Heart left ventricle (tissue), 13 donors: ENCODE measurements at regions not wholly inside any gene's neighbourhood (a gene's known extent, or its start where the extent isn't known, plus 50 kb on each side); places are given as distances from the start of the nearest gene placed in this dataset.

Experiments
- POLR2A ChIP-seq, 2 donors: fragments of 450-650 bp; IDR thresholded peaks; one replicate each; pipeline ENCODE4 v1.6.1; 2017; ENCODE audit warnings: antibody characterized with exemption in 2 of 2, mild to moderate bottlenecking in 2 of 2, moderate library complexity in 2 of 2
- TF ChIP-seq, protein P1 (sequence below), 12 donors: fragments of 200-600 bp; sonication (generic) in 4 of 12; IDR thresholded peaks; one replicate each; pipeline versions ENCODE4 v1.5.0 to v1.8.0; 2018 to 2022; ENCODE audit warnings: antibody characterized with exemption in 12 of 12, mild to moderate bottlenecking in 5 of 12
- donor health status: ischemic (EF 13 %, LVEDD 7.1; RV severe dilation, severe dysfunction).
- donor health status: DM: no; HTN: yes; CAD: no.
- donor health status: DM: no; HTN: no; CAD: no.
- donor health status: ischemic (EF 25% LVEDD 6.9; RV normal size, moderate dysfunction).
- donor health status: ischemic (EF 25% LVEDD 5.7; RV mildly dilated, moderate dysfunction).
- donor health status: ischemic (EF 35%, LVEDD 5.7; RV mildly dilated, moderate dysfunction).
- donor health status: nonischemic (EF 11% LVEDD 7.7; RV severe dilation, severe dysfunction).
- donor health status: DM: yes; HTN: yes; CAD: no.
- donor health status: PGD.
- donor health status: ischemic (EF 29% LVEDD 5.4; RV normal size, mild dysfunction).
- donor health status: nonischemic (EF 23%, LVEDD 6.1; RV moderate dilation, normal function).

DNA sequence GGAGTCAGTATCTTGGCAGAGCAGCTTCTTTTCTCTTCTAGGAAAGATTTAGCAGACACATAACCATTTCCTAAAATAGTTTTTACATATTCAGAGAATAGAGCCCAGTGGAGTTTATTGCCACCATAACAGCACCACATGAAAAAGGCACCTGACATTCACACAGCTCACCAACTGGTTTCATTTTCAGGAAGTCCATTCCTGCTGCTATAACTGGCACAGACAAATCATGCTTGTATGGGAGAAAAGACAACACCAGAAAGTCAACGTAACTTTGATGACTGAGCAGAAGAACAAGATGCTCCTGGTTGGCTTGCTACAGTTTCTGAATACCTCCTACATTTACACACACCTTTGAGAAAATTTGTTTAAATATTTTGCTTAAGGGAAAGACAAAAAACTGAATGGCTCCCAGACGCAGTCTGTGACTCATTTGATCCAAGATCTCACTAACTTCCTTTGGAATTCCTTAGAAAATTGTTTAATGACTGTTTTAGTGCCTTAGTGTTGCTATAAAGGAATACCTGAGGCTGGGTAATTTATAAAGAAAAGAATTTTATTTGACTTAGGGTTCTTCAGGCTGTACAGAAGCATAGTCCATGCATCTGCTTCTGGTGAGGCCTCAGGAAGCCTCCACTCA is 1380.6 kb downstream of the CDH8 start:
- TF ChIP-seq, protein P1, sequence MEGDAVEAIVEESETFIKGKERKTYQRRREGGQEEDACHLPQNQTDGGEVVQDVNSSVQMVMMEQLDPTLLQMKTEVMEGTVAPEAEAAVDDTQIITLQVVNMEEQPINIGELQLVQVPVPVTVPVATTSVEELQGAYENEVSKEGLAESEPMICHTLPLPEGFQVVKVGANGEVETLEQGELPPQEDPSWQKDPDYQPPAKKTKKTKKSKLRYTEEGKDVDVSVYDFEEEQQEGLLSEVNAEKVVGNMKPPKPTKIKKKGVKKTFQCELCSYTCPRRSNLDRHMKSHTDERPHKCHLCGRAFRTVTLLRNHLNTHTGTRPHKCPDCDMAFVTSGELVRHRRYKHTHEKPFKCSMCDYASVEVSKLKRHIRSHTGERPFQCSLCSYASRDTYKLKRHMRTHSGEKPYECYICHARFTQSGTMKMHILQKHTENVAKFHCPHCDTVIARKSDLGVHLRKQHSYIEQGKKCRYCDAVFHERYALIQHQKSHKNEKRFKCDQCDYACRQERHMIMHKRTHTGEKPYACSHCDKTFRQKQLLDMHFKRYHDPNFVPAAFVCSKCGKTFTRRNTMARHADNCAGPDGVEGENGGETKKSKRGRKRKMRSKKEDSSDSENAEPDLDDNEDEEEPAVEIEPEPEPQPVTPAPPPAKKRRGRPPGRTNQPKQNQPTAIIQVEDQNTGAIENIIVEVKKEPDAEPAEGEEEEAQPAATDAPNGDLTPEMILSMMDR (IDR thresholded peaks at IDR 0.05) = no peak
- TF ChIP-seq POLR2A (IDR thresholded peaks at IDR 0.05) = no peak
